Liver (tissue), 8 donors: ENCODE measurements at regions not wholly inside any gene's neighbourhood (a gene's known extent, or its start where the extent isn't known, plus 50 kb on each side); places are given as distances from the start of the nearest gene placed in this dataset.

Experiments
- DNase-seq: peaks from one replicate; pipeline ENCODE4 v3.0.0-alpha.2; 2017; ENCODE audit warnings: low spot score
- H3K27ac ChIP-seq, 2 donors: one replicate each; pipeline ENCODE4 v1.7.0; 2013; ENCODE audit warnings: inconsistent platforms in 2 of 2, low read length in 2 of 2, control low read depth in 1 of 2, low read depth in 1 of 2, mild to moderate bottlenecking in 1 of 2
- H3K27me3 ChIP-seq, 4 donors: one replicate each; pipeline versions ENCODE4 v1.6.1 to v1.7.0; 2013; ENCODE audit warnings: low read length in 3 of 4, inconsistent platforms in 1 of 4, mild to moderate bottlenecking in 1 of 4, moderate library complexity in 1 of 4; ENCODE audit not compliant: control insufficient read depth in 4 of 4, insufficient read depth in 4 of 4
- H3K36me3 ChIP-seq, 4 donors: one replicate each; pipeline versions ENCODE4 v1.6.1 to v1.7.0; 2013; ENCODE audit warnings: low read length in 3 of 4, mild to moderate bottlenecking in 3 of 4, low read depth in 1 of 4, moderate library complexity in 1 of 4; ENCODE audit not compliant: control insufficient read depth in 4 of 4, insufficient read depth in 3 of 4
- H3K4me1 ChIP-seq, 4 donors: one replicate each; pipeline versions ENCODE4 v1.6.1 to v1.7.0; 2013; ENCODE audit warnings: low read length in 3 of 4, mild to moderate bottlenecking in 3 of 4, moderate library complexity in 1 of 4; ENCODE audit not compliant: control insufficient read depth in 4 of 4, insufficient read depth in 4 of 4
- H3K4me3 ChIP-seq, 3 donors: one replicate each; pipeline versions ENCODE4 v1.6.1 to v1.7.0; 2013; ENCODE audit warnings: low read length in 3 of 3, control low read depth in 1 of 3, low read depth in 1 of 3, mild to moderate bottlenecking in 1 of 3
- H3K9ac ChIP-seq, 2 donors: one replicate each; pipeline ENCODE4 v1.7.0; 2013; ENCODE audit warnings: low read length in 2 of 2, mild to moderate bottlenecking in 2 of 2, moderate library complexity in 2 of 2, control low read depth in 1 of 2, low read depth in 1 of 2
- H3K9me3 ChIP-seq, 4 donors: one replicate each; pipeline versions ENCODE4 v1.6.1 to v1.7.0; 2013; ENCODE audit warnings: low read length in 3 of 4; ENCODE audit not compliant: control insufficient read depth in 4 of 4
- EGR1 ChIP-seq, 2 donors: IDR thresholded peaks; 2 replicates each; pipeline ENCODE4 v1.6.1; 2016 to 2018; ENCODE audit warnings: antibody characterized with exemption in 2 of 2, low read depth in 2 of 2
- FOXA1 ChIP-seq: IDR thresholded peaks from 2 replicates; pipeline ENCODE4 v1.6.1; 2016; ENCODE audit warnings: antibody characterized with exemption
- FOXA2 ChIP-seq: IDR thresholded peaks from 2 replicates; pipeline ENCODE4 v1.6.1; 2016; ENCODE audit warnings: antibody characterized with exemption
- GABPA ChIP-seq, 2 donors: IDR thresholded peaks in 1 of 2; conservative IDR thresholded peaks in 1 of 2; 2 replicates each; pipeline ENCODE4 v1.6.1; 2016; ENCODE audit warnings: antibody characterized with exemption in 2 of 2, mild to moderate bottlenecking in 1 of 2, moderate library complexity in 1 of 2
- HNF4A ChIP-seq, 2 donors: conservative IDR thresholded peaks; 2 replicates each; pipeline ENCODE4 v1.6.1; 2016; ENCODE audit warnings: antibody characterized with exemption in 2 of 2, mild to moderate bottlenecking in 2 of 2
- HNF4G ChIP-seq: IDR thresholded peaks from 2 replicates; pipeline ENCODE4 v1.6.1; 2016; ENCODE audit warnings: antibody characterized with exemption
- JUND ChIP-seq, 2 donors: IDR thresholded peaks; 2 replicates each; pipeline ENCODE4 v1.6.1; 2016; ENCODE audit warnings: antibody characterized with exemption in 2 of 2
- NR2F2 ChIP-seq: IDR thresholded peaks from 2 replicates; pipeline ENCODE4 v1.6.1; 2016; ENCODE audit warnings: antibody characterized with exemption
- RAD21 ChIP-seq, 2 donors: IDR thresholded peaks; 2 replicates each; pipeline ENCODE4 v1.6.1; 2016; ENCODE audit warnings: antibody characterized with exemption in 2 of 2, mild to moderate bottlenecking in 2 of 2
- SP1 ChIP-seq: IDR thresholded peaks from 2 replicates; pipeline ENCODE4 v1.6.1; 2018; ENCODE audit warnings: antibody characterized with exemption, mild to moderate bottlenecking
- YY1 ChIP-seq: IDR thresholded peaks from 2 replicates; pipeline ENCODE4 v1.6.1; 2016; ENCODE audit warnings: antibody characterized with exemption, mild to moderate bottlenecking
- WGBS: extraction: QIAGEN DNeasy Blood & Tissue Kit; methylation state at CpG from one replicate; pipeline ENCODE4 v1.1.7; 2013; 5-methylcytosine and 5-hydroxymethylcytosine counted together
- TF ChIP-seq, protein P1 (sequence below): IDR thresholded peaks from 2 replicates; pipeline ENCODE4 v1.6.1; 2016; ENCODE audit warnings: antibody characterized with exemption
- TF ChIP-seq, protein P2 (sequence below): IDR thresholded peaks from 2 replicates; pipeline ENCODE4 v1.6.1; 2016; ENCODE audit warnings: antibody characterized with exemption
- TF ChIP-seq, protein P3 (sequence below): IDR thresholded peaks from 2 replicates; pipeline ENCODE4 v1.6.1; 2016; ENCODE audit warnings: antibody characterized with exemption, mild to moderate bottlenecking
- TF ChIP-seq, protein P4 (sequence below): IDR thresholded peaks from 2 replicates; pipeline ENCODE4 v1.6.1; 2016; ENCODE audit warnings: antibody characterized with exemption
- TF ChIP-seq, protein P5 (sequence below): fragments of 150-350 bp; IDR thresholded peaks from 2 replicates; pipeline ENCODE4 v1.5.1; 2017; ENCODE audit warnings: improper control_type of control experiment, low read depth, low read length; ENCODE audit not compliant: missing input control
- donor health status: healthy.
- donor health status: healthy.
- donor health status: healthy.
- donor health status: healthy.
- donor health status: healthy.

DNA sequence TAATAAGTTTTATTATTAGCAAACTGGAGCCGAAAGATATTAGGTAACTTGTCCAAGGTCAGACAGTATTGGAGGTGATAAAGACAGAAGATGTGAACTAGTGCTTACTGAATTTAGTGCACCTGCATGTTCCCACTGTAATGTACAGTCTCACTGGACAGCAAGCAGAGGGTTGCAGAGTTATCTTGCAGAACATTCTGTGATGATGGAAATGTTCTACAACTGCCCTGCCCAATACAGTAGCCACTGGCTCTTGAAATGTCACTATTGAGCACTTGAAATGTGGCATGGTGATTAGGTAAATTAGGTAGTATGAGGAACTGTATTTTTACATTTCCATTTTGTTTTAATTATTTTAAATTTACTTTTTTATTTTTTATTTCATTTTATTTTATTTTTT lies 356.6 kb downstream of the EPHA4 start:
- Histone ChIP-seq H3K9me3 (no peaks in the 10 kb centered on the region), H3K4me3 (no peak overlapping the region), H3K4me1 (no peaks in the 10 kb centered on the region), H3K27ac (no peak overlapping the region), H3K27me3 (peaks cover 0 to 3% (median 0%) of the 10 kb centered on the region in 4 donors), H3K36me3 (no peaks in the 10 kb centered on the region), H3K9ac (no peak overlapping the region)
- TF ChIP-seq YY1 (no peak), HNF4A (conservative IDR thresholded peaks at IDR 0.05) (no peak), RAD21 (IDR thresholded peaks at IDR 0.05) (no peak), FOXA2 (no peak), HNF4G (no peak), GABPA (IDR thresholded peaks at IDR 0.05 in 1 of 2, conservative IDR thresholded peaks at IDR 0.05 in 1 of 2) (no peak), JUND (IDR thresholded peaks at IDR 0.05) (no peak), EGR1 (IDR thresholded peaks at IDR 0.05; ENCODE audit: low read depth in 2 of 2) (no peak), SP1 (no peak)
- TF ChIP-seq, protein P1, sequence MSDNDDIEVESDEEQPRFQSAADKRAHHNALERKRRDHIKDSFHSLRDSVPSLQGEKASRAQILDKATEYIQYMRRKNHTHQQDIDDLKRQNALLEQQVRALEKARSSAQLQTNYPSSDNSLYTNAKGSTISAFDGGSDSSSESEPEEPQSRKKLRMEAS = no peak
- TF ChIP-seq, protein P2, sequence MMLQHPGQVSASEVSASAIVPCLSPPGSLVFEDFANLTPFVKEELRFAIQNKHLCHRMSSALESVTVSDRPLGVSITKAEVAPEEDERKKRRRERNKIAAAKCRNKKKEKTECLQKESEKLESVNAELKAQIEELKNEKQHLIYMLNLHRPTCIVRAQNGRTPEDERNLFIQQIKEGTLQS = no peak
- TF ChIP-seq, protein P3, sequence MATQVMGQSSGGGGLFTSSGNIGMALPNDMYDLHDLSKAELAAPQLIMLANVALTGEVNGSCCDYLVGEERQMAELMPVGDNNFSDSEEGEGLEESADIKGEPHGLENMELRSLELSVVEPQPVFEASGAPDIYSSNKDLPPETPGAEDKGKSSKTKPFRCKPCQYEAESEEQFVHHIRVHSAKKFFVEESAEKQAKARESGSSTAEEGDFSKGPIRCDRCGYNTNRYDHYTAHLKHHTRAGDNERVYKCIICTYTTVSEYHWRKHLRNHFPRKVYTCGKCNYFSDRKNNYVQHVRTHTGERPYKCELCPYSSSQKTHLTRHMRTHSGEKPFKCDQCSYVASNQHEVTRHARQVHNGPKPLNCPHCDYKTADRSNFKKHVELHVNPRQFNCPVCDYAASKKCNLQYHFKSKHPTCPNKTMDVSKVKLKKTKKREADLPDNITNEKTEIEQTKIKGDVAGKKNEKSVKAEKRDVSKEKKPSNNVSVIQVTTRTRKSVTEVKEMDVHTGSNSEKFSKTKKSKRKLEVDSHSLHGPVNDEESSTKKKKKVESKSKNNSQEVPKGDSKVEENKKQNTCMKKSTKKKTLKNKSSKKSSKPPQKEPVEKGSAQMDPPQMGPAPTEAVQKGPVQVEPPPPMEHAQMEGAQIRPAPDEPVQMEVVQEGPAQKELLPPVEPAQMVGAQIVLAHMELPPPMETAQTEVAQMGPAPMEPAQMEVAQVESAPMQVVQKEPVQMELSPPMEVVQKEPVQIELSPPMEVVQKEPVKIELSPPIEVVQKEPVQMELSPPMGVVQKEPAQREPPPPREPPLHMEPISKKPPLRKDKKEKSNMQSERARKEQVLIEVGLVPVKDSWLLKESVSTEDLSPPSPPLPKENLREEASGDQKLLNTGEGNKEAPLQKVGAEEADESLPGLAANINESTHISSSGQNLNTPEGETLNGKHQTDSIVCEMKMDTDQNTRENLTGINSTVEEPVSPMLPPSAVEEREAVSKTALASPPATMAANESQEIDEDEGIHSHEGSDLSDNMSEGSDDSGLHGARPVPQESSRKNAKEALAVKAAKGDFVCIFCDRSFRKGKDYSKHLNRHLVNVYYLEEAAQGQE = no peak
- TF ChIP-seq, protein P4, sequence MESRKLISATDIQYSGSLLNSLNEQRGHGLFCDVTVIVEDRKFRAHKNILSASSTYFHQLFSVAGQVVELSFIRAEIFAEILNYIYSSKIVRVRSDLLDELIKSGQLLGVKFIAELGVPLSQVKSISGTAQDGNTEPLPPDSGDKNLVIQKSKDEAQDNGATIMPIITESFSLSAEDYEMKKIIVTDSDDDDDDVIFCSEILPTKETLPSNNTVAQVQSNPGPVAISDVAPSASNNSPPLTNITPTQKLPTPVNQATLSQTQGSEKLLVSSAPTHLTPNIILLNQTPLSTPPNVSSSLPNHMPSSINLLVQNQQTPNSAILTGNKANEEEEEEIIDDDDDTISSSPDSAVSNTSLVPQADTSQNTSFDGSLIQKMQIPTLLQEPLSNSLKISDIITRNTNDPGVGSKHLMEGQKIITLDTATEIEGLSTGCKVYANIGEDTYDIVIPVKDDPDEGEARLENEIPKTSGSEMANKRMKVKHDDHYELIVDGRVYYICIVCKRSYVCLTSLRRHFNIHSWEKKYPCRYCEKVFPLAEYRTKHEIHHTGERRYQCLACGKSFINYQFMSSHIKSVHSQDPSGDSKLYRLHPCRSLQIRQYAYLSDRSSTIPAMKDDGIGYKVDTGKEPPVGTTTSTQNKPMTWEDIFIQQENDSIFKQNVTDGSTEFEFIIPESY = no peak
- TF ChIP-seq, protein P5, sequence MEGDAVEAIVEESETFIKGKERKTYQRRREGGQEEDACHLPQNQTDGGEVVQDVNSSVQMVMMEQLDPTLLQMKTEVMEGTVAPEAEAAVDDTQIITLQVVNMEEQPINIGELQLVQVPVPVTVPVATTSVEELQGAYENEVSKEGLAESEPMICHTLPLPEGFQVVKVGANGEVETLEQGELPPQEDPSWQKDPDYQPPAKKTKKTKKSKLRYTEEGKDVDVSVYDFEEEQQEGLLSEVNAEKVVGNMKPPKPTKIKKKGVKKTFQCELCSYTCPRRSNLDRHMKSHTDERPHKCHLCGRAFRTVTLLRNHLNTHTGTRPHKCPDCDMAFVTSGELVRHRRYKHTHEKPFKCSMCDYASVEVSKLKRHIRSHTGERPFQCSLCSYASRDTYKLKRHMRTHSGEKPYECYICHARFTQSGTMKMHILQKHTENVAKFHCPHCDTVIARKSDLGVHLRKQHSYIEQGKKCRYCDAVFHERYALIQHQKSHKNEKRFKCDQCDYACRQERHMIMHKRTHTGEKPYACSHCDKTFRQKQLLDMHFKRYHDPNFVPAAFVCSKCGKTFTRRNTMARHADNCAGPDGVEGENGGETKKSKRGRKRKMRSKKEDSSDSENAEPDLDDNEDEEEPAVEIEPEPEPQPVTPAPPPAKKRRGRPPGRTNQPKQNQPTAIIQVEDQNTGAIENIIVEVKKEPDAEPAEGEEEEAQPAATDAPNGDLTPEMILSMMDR = no peak
- DNase-seq = no peak
- 78% methylated on average over 1 of the region's 1 CpG for WGBS

DNA sequence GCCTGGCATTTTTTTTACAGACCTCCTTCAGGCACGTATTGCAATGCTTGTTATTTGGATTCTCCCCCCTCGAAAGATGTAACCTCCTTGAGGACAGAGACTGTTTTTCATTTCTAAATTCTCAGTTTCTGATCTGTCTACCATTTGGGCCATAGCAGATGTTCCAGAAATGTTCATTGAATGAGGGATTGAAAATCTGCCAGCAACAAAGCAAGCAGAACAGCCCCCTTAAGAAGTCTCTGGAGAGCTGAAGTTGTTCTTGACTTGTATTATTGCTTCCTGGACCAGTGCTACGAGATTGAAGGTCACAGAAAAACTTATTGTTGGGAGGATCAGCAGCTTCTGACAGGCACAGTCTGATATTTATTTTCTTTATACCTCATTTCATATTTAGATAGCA lies 355.5 kb downstream of the EPHA4 start:
- Histone ChIP-seq H3K9ac (no peak overlapping the region), H3K27me3 (peaks cover 0 to 3% (median 0%) of the 10 kb centered on the region in 4 donors), H3K9me3 (no peaks in the 10 kb centered on the region), H3K27ac (no peak overlapping the region), H3K36me3 (no peaks in the 10 kb centered on the region), H3K4me3 (no peak overlapping the region), H3K4me1 (no peaks in the 10 kb centered on the region)
- WGBS = 58% methylated on average over 3 of the region's 3 CpGs
- TF ChIP-seq JUND (IDR thresholded peaks at IDR 0.05) (no peak), FOXA1 (no peak), HNF4A (conservative IDR thresholded peaks at IDR 0.05) (no peak), RAD21 (IDR thresholded peaks at IDR 0.05) (no peak), NR2F2 (no peak), YY1 (no peak), FOXA2 (no peak)
- TF ChIP-seq, protein P3 = no peak
- TF ChIP-seq, protein P2 = no peak
- TF ChIP-seq, protein P1 = no peak
- no peak for DNase-seq
